ENCODE measurements at regions not wholly inside any gene's neighbourhood (a gene's known extent, or its start where the extent isn't known, plus 50 kb on each side); places are given as distances from the start of the nearest gene placed in this dataset.

GRCh38 chr5:105807290-105807689, 1863.4 kb downstream of the EFNA5 start:
- TF ChIP-seq CTCF (IDR thresholded peaks at IDR 0.05 in 4 of 5, conservative IDR thresholded peaks at IDR 0.05 in 1 of 5), result no peak
- TF ChIP-seq POLR2A (IDR thresholded peaks at IDR 0.05), result no peak
